HEK293 (cell line): ENCODE measurements at regions not wholly inside any gene's neighbourhood (a gene's known extent, or its start where the extent isn't known, plus 50 kb on each side); places are given as distances from the start of the nearest gene placed in this dataset.
A peak's percentile ranks its signal among the peaks of the same experiment; 100 is the strongest.

ENCODE experiments used
- AEBP2 ChIP-seq: fragments of 450-650 bp; formaldehyde crosslinking; IDR thresholded peaks from 2 replicates; pipeline ENCODE4 v1.5.1; 2016; ENCODE audit warnings: missing biosample characterization, missing genetic modification characterization, borderline replicate concordance
- EGR2 ChIP-seq: fragments of 450-650 bp; formaldehyde crosslinking; IDR thresholded peaks from 2 replicates; pipeline ENCODE4 v1.5.1; 2016; ENCODE audit warnings: low read depth, missing biosample characterization, missing genetic modification characterization
- GFI1B ChIP-seq: fragments of 450-650 bp; formaldehyde crosslinking; IDR thresholded peaks from 2 replicates; pipeline ENCODE4 v1.5.1; 2016; ENCODE audit warnings: missing biosample characterization, missing genetic modification characterization
- GLIS2 ChIP-seq: fragments of 450-650 bp; formaldehyde crosslinking; IDR thresholded peaks from 2 replicates; pipeline ENCODE4 v1.5.1; 2016; ENCODE audit warnings: missing biosample characterization, missing genetic modification characterization
- IKZF3 ChIP-seq: fragments of 450-650 bp; IDR thresholded peaks from 2 replicates; pipeline ENCODE4 v1.5.0; 2018; ENCODE audit warnings: missing biosample characterization, mild to moderate bottlenecking, missing genetic modification characterization, moderate library complexity
- KLF17 ChIP-seq: fragments of 450-650 bp; formaldehyde crosslinking; IDR thresholded peaks from 2 replicates; pipeline ENCODE4 v1.5.1; 2016; ENCODE audit warnings: missing biosample characterization, missing genetic modification characterization
- OSR2 ChIP-seq: fragments of 450-650 bp; formaldehyde crosslinking; IDR thresholded peaks from 2 replicates; pipeline ENCODE4 v1.5.1; 2016; ENCODE audit warnings: missing biosample characterization, missing genetic modification characterization
- PRDM1 ChIP-seq: fragments of 450-650 bp; formaldehyde crosslinking; IDR thresholded peaks from 2 replicates; pipeline ENCODE4; 2016; ENCODE audit warnings: missing biosample characterization, missing genetic modification characterization
- TRIM28 ChIP-seq: IDR thresholded peaks from 2 replicates; pipeline ENCODE4 v1.6.1; 2011; ENCODE audit warnings: low read length, control low read depth, borderline replicate concordance
- ZBTB17 ChIP-seq: fragments of 450-650 bp; formaldehyde crosslinking; IDR thresholded peaks from 2 replicates; pipeline ENCODE4 v1.5.1; 2016; ENCODE audit warnings: missing biosample characterization, missing genetic modification characterization
- ZBTB49 ChIP-seq: fragments of 450-650 bp; formaldehyde crosslinking; IDR thresholded peaks from 2 replicates; pipeline ENCODE4 v1.5.1; 2016; ENCODE audit warnings: missing biosample characterization, missing genetic modification characterization, low read depth
- ZBTB6 ChIP-seq: fragments of 450-650 bp; formaldehyde crosslinking; IDR thresholded peaks from 2 replicates; pipeline ENCODE4 v1.5.1; 2017; ENCODE audit warnings: missing biosample characterization, missing genetic modification characterization
- ZFP37 ChIP-seq: fragments of 450-650 bp; formaldehyde crosslinking; IDR thresholded peaks from 2 replicates; pipeline ENCODE4 v1.5.1; 2016; ENCODE audit warnings: missing biosample characterization, missing genetic modification characterization
- ZNF18 ChIP-seq: fragments of 450-650 bp; formaldehyde crosslinking; IDR thresholded peaks from 2 replicates; pipeline ENCODE4 v1.5.1; 2016; ENCODE audit warnings: missing biosample characterization, missing genetic modification characterization
- ZNF24 ChIP-seq: fragments of 450-650 bp; formaldehyde crosslinking; IDR thresholded peaks from 2 replicates; pipeline ENCODE4 v1.5.1; 2016; ENCODE audit warnings: missing biosample characterization, missing genetic modification characterization
- ZNF248 ChIP-seq: fragments of 450-650 bp; formaldehyde crosslinking; IDR thresholded peaks from 2 replicates; pipeline ENCODE4 v1.5.1; 2017; ENCODE audit warnings: missing biosample characterization, missing genetic modification characterization
- ZNF302 ChIP-seq: fragments of 450-650 bp; formaldehyde crosslinking; IDR thresholded peaks from 2 replicates; pipeline ENCODE4 v1.5.1; 2016; ENCODE audit warnings: missing biosample characterization, missing genetic modification characterization, low read depth
- ZNF341 ChIP-seq: fragments of 450-650 bp; formaldehyde crosslinking; IDR thresholded peaks from 2 replicates; pipeline ENCODE4; 2016; ENCODE audit warnings: low read depth, missing biosample characterization, missing genetic modification characterization
- ZNF362 ChIP-seq: fragments of 450-650 bp; formaldehyde crosslinking; IDR thresholded peaks from 2 replicates; pipeline ENCODE4 v1.5.1; 2016; ENCODE audit warnings: missing biosample characterization, missing genetic modification characterization
- ZNF37A ChIP-seq: fragments of 450-650 bp; IDR thresholded peaks from 2 replicates; pipeline ENCODE4 v1.5.1; 2018; ENCODE audit warnings: missing biosample characterization, missing genetic modification characterization
- ZNF391 ChIP-seq: fragments of 450-650 bp; formaldehyde crosslinking; IDR thresholded peaks from 2 replicates; pipeline ENCODE4 v1.5.1; 2016; ENCODE audit warnings: low read depth, missing biosample characterization, missing genetic modification characterization, borderline replicate concordance
- ZNF510 ChIP-seq: fragments of 450-650 bp; formaldehyde crosslinking; IDR thresholded peaks from 2 replicates; pipeline ENCODE4 v1.5.1; 2018; ENCODE audit warnings: mild to moderate bottlenecking, missing genetic modification characterization, missing biosample characterization; ENCODE audit not compliant: insufficient replicate concordance
- ZNF544 ChIP-seq: fragments of 450-650 bp; formaldehyde crosslinking; IDR thresholded peaks from 2 replicates; pipeline ENCODE4 v1.5.0; 2017; ENCODE audit warnings: missing biosample characterization, missing genetic modification characterization
- ZNF580 ChIP-seq: fragments of 450-650 bp; formaldehyde crosslinking; IDR thresholded peaks from 2 replicates; pipeline ENCODE4 v1.5.1; 2016; ENCODE audit warnings: missing biosample characterization, missing genetic modification characterization
- ZNF600 ChIP-seq: fragments of 450-650 bp; formaldehyde crosslinking; IDR thresholded peaks from 2 replicates; pipeline ENCODE4 v1.5.1; 2016; ENCODE audit warnings: missing biosample characterization, missing genetic modification characterization
- ZNF677 ChIP-seq: fragments of 450-650 bp; IDR thresholded peaks from 2 replicates; pipeline ENCODE4 v1.5.0; 2018; ENCODE audit warnings: missing biosample characterization, mild to moderate bottlenecking, missing genetic modification characterization, moderate library complexity
- ZNF692 ChIP-seq: fragments of 450-650 bp; formaldehyde crosslinking; IDR thresholded peaks from 2 replicates; pipeline ENCODE4 v1.5.1; 2016; ENCODE audit warnings: missing biosample characterization, missing genetic modification characterization

- TF ChIP-seq ZBTB49 (tag by site-specific recombination) (no peak), GFI1B (tag by site-specific recombination) (no peak), ZFP37 (tag by site-specific recombination) (no peak), ZNF24 (tag by site-specific recombination) (0 out of 2 replicates have a peak, but pooled peaks have one; percentile 2), ZNF18 (tag by site-specific recombination) (no peak), IKZF3 (0 out of 2 replicates have a peak, but pooled peaks have one; percentile 7), ZNF692 (tag by site-specific recombination) (peak; percentile 46; the same call in 1 of the 2 replicates), ZNF248 (tag by site-specific recombination) (no peak), ZNF37A (no peak), ZNF302 (no peak), ZNF510 (tag by site-specific recombination) (no peak), ZNF600 (no peak), ZBTB17 (0 out of 2 replicates have a peak, but pooled peaks have one; percentile 24), ZNF362 (tag by site-specific recombination) (no peak), ZNF544 (tag by site-specific recombination) (no peak), PRDM1 (no peak), KLF17 (tag by site-specific recombination) (no peak), TRIM28 (no peak), EGR2 (peak; percentile 81), AEBP2 (tag by site-specific recombination) (no peak), ZNF580 (tag by site-specific recombination) (no peak), ZNF391 (no peak), GLIS2 (no peak), ZNF341 (tag by site-specific recombination) (no peak), ZNF677 (tag by site-specific recombination) (no peak), OSR2 (tag by site-specific recombination) (peak; percentile 39; the same call in 1 of the 2 replicates), ZBTB6 (tag by site-specific recombination) (no peak)
Observed at GRCh38 chr5:137563646-137564397, 64.7 kb upstream of the SPOCK1 start (continued).
